SK-N-SH (cell line): ENCODE measurements at regions not wholly inside any gene's neighbourhood (a gene's known extent, or its start where the extent isn't known, plus 50 kb on each side); places are given as distances from the start of the nearest gene placed in this dataset.

Source experiments
- GATA2 ChIP-seq: sonication (generic); formaldehyde crosslinking; IDR thresholded peaks from 2 replicates; pipeline ENCODE4 v1.5.0; 2020; ENCODE audit warnings: mild to moderate bottlenecking, missing genetic modification reagents
- POLR2AphosphoS5 ChIP-seq: IDR thresholded peaks from 2 replicates; pipeline ENCODE4 v1.6.1; 2012; ENCODE audit warnings: low read depth, low read length
- RAD21 ChIP-seq: IDR thresholded peaks from 2 replicates; pipeline ENCODE4 v1.6.1; 2012; ENCODE audit warnings: mild to moderate bottlenecking, low read length
- RFX5 ChIP-seq: IDR thresholded peaks from 2 replicates; pipeline ENCODE4 v1.6.1; 2012; ENCODE audit warnings: mild to moderate bottlenecking, improper control_type of control experiment, low read length
- YY1 ChIP-seq: IDR thresholded peaks from 2 replicates; pipeline ENCODE4 v1.4.0; 2012; ENCODE audit warnings: low read depth, mild to moderate bottlenecking
- TF ChIP-seq, protein P1 (sequence below): fragments of 200-600 bp; sonication (generic); IDR thresholded peaks from 2 replicates; pipeline ENCODE4 v1.6.1; 2017; ENCODE audit warnings: antibody characterized with exemption, mild to moderate bottlenecking, moderate library complexity
- TF ChIP-seq, protein P2 (sequence below): IDR thresholded peaks from 2 replicates; pipeline ENCODE4 v1.4.0; 2012; ENCODE audit warnings: low read depth, borderline replicate concordance
- TF ChIP-seq, protein P3 (sequence below): fragments of 150-350 bp; IDR thresholded peaks from 2 replicates; pipeline ENCODE4 v1.6.1; 2017; ENCODE audit warnings: antibody characterized with exemption, low read length, low read depth, borderline replicate concordance
- TF ChIP-seq, protein P4 (sequence below): IDR thresholded peaks from 2 replicates; pipeline ENCODE4; 2012

GRCh38 chr2:77640924-77641323, 118.7 kb upstream of the LRRTM4 start:
- TF ChIP-seq, protein P1, sequence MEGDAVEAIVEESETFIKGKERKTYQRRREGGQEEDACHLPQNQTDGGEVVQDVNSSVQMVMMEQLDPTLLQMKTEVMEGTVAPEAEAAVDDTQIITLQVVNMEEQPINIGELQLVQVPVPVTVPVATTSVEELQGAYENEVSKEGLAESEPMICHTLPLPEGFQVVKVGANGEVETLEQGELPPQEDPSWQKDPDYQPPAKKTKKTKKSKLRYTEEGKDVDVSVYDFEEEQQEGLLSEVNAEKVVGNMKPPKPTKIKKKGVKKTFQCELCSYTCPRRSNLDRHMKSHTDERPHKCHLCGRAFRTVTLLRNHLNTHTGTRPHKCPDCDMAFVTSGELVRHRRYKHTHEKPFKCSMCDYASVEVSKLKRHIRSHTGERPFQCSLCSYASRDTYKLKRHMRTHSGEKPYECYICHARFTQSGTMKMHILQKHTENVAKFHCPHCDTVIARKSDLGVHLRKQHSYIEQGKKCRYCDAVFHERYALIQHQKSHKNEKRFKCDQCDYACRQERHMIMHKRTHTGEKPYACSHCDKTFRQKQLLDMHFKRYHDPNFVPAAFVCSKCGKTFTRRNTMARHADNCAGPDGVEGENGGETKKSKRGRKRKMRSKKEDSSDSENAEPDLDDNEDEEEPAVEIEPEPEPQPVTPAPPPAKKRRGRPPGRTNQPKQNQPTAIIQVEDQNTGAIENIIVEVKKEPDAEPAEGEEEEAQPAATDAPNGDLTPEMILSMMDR, result no peak
- TF ChIP-seq, protein P2, sequence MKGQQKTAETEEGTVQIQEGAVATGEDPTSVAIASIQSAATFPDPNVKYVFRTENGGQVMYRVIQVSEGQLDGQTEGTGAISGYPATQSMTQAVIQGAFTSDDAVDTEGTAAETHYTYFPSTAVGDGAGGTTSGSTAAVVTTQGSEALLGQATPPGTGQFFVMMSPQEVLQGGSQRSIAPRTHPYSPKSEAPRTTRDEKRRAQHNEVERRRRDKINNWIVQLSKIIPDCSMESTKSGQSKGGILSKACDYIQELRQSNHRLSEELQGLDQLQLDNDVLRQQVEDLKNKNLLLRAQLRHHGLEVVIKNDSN, result no peak
- TF ChIP-seq POLR2AphosphoS5, result no peak
- TF ChIP-seq GATA2 (CRISPR knock-in tag), result no peak
- TF ChIP-seq, protein P3, sequence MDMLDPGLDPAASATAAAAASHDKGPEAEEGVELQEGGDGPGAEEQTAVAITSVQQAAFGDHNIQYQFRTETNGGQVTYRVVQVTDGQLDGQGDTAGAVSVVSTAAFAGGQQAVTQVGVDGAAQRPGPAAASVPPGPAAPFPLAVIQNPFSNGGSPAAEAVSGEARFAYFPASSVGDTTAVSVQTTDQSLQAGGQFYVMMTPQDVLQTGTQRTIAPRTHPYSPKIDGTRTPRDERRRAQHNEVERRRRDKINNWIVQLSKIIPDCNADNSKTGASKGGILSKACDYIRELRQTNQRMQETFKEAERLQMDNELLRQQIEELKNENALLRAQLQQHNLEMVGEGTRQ, result no peak
- TF ChIP-seq RAD21, result no peak
- TF ChIP-seq, protein P4, sequence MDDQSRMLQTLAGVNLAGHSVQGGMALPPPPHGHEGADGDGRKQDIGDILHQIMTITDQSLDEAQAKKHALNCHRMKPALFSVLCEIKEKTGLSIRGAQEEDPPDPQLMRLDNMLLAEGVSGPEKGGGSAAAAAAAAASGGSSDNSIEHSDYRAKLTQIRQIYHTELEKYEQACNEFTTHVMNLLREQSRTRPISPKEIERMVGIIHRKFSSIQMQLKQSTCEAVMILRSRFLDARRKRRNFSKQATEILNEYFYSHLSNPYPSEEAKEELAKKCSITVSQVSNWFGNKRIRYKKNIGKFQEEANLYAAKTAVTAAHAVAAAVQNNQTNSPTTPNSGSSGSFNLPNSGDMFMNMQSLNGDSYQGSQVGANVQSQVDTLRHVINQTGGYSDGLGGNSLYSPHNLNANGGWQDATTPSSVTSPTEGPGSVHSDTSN, result no peak
- no peak for TF ChIP-seq RFX5
- TF ChIP-seq YY1, result no peak
